Cardiac muscle cell (in vitro differentiated cells and primary cell): ENCODE measurements at regions not wholly inside any gene's neighbourhood (a gene's known extent, or its start where the extent isn't known, plus 50 kb on each side); places are given as distances from the start of the nearest gene placed in this dataset.
A peak's percentile ranks its signal among the peaks of the same experiment; 100 is the strongest.

Source experiments
- DNase-seq, 2 donors: peaks; one replicate each; pipeline versions ENCODE4 v3.0.0 to v3.0.0-alpha.2; 2010 to 2017; ENCODE audit warnings: low read depth in 1 of 2, low spot score in 1 of 2
- H3K27ac ChIP-seq: fragments of 200-600 bp; sonication (generic); 2 replicates; pipeline ENCODE4 v1.5.1; 2016
- H3K27me3 ChIP-seq: fragments of 200-600 bp; sonication (generic); 2 replicates; pipeline ENCODE4 v1.6.0; 2016; ENCODE audit warnings: control low read depth
- H3K36me3 ChIP-seq: fragments of 200-600 bp; sonication (generic); 2 replicates; pipeline ENCODE4 v1.5.1; 2016; ENCODE audit warnings: control low read depth
- H3K4me1 ChIP-seq: fragments of 200-600 bp; sonication (generic); 2 replicates; pipeline ENCODE4 v1.8.1; 2017; ENCODE audit warnings: low read depth, mild to moderate bottlenecking, mixed run types
- H3K4me3 ChIP-seq: fragments of 200-600 bp; sonication (generic); 2 replicates; pipeline ENCODE4 v1.5.1; 2016; ENCODE audit warnings: mild to moderate bottlenecking
- H3K9me3 ChIP-seq: fragments of 200-600 bp; sonication (generic); 2 replicates; pipeline ENCODE4 v1.5.1; 2017; ENCODE audit warnings: low read depth, mild to moderate bottlenecking, control low read depth
- TF ChIP-seq, protein P1 (sequence below): IDR thresholded peaks from 2 replicates; pipeline ENCODE4 v1.5.1; 2012; ENCODE audit warnings: low read depth, mild to moderate bottlenecking, low read length

- no peak overlapping the region for H3K27ac ChIP-seq
- TF ChIP-seq, protein P1, sequence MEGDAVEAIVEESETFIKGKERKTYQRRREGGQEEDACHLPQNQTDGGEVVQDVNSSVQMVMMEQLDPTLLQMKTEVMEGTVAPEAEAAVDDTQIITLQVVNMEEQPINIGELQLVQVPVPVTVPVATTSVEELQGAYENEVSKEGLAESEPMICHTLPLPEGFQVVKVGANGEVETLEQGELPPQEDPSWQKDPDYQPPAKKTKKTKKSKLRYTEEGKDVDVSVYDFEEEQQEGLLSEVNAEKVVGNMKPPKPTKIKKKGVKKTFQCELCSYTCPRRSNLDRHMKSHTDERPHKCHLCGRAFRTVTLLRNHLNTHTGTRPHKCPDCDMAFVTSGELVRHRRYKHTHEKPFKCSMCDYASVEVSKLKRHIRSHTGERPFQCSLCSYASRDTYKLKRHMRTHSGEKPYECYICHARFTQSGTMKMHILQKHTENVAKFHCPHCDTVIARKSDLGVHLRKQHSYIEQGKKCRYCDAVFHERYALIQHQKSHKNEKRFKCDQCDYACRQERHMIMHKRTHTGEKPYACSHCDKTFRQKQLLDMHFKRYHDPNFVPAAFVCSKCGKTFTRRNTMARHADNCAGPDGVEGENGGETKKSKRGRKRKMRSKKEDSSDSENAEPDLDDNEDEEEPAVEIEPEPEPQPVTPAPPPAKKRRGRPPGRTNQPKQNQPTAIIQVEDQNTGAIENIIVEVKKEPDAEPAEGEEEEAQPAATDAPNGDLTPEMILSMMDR = no peak
- H3K9me3 ChIP-seq = no peaks in the 10 kb centered on the region
- H3K4me1 ChIP-seq = no peaks in the 10 kb centered on the region
- DNase-seq = no peak
- H3K36me3 ChIP-seq = no peaks in the 10 kb centered on the region
- no peak overlapping the region for H3K4me3 ChIP-seq
- H3K27me3 ChIP-seq = no peaks in the 10 kb centered on the region
Observed at GRCh38 chr12:29980304-29980703, 196.6 kb upstream of the TMTC1 start.

- no peak for DNase-seq
- Histone ChIP-seq H3K27ac (no peak overlapping the region), H3K27me3 (no peaks in the 10 kb centered on the region), H3K36me3 (no peaks in the 10 kb centered on the region), H3K4me1 (no peaks in the 10 kb centered on the region), H3K4me3 (no peak overlapping the region), H3K9me3 (no peaks in the 10 kb centered on the region)
- TF ChIP-seq, protein P1 = no peak
Observed at GRCh38 chr12:29971446-29971845, 187.7 kb upstream of the TMTC1 start.

DNA sequence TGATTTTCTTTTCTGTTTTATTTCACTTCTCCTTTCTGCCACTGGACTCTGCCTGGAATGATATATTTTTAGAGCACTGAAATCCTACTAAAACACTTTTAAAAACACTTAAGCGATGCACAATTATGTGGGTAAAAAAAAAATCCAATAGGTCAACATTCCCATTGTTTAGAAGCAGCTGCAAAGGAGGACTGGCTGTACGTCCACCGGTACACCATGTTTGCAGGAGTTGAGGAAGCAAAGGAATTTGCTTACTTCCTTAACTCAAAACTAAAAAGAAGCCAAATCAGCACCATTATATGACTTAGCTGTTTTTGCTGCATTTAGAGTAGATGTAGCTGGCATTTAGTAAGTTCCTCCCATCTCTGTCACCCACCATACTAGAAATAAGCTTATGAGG is 186.8 kb upstream of the TMTC1 start:
- Histone ChIP-seq H3K4me3 (no peak overlapping the region), H3K27ac (no peak overlapping the region), H3K27me3 (no peaks in the 10 kb centered on the region), H3K36me3 (no peaks in the 10 kb centered on the region), H3K9me3 (no peaks in the 10 kb centered on the region), H3K4me1 (no peaks in the 10 kb centered on the region)
- DNase-seq = no peak
- TF ChIP-seq, protein P1 = no peak

GRCh38 chr12:29962276-29963035 is 178.7 kb upstream of the TMTC1 start:
- no peaks in the 10 kb centered on the region for H3K27me3 ChIP-seq

GRCh38 chr12:29961231-29961630 is 177.5 kb upstream of the TMTC1 start:
- no peaks in the 10 kb centered on the region for H3K9me3 ChIP-seq
- no peak overlapping the region for H3K27ac ChIP-seq
- H3K4me3 ChIP-seq = no peak overlapping the region
- TF ChIP-seq, protein P1 = no peak
- DNase-seq = peak in 1 of 2 donors; percentile 7
- H3K4me1 ChIP-seq = no peaks in the 10 kb centered on the region
- H3K36me3 ChIP-seq = no peaks in the 10 kb centered on the region
- no peaks in the 10 kb centered on the region for H3K27me3 ChIP-seq

More at GRCh38 chr12:29962276-29963035, 178.7 kb upstream of the TMTC1 start:
- DNase-seq = no peak
- H3K27ac ChIP-seq = no peak overlapping the region
- no peaks in the 10 kb centered on the region for H3K9me3 ChIP-seq
- no peaks in the 10 kb centered on the region for H3K4me1 ChIP-seq
- no peak overlapping the region for H3K4me3 ChIP-seq
- H3K36me3 ChIP-seq = no peaks in the 10 kb centered on the region
- TF ChIP-seq, protein P1 = no peak
